HS-5 (cell line): ENCODE measurements at regions not wholly inside any gene's neighbourhood (a gene's known extent, or its start where the extent isn't known, plus 50 kb on each side); places are given as distances from the start of the nearest gene placed in this dataset.
"Not testable (repeated sequence)": the region's sequence is repeated elsewhere in the genome, so short reads cannot be mapped to it uniquely, and the experiment has no call there.

Experiments used
- DNase-seq: peaks from one replicate; pipeline ENCODE4 v3.0.0-alpha.2; 2012; ENCODE audit warnings: low read depth

DNA sequence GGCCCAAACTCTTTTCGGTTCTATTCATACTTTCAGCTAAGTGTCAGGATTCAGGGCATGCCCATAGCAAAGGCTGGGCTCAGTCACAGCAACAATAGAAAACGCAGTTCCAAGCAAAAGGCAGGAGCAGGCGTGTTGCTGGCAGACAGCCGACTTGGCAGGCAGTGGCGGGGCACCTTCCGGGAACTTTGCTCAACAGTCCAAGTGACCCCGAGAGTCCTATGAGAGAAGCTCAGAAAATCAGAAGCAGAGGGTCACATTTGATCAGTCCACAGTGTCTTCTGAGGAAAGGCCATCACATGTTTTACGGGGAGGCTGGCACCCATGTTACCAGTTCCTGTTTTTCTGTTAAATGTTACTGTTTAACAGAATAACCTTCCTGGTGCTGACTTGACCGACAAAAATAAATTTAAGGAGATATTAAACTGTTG is 115.0 kb downstream of the DACT1 start:
- no peak for DNase-seq

DNA sequence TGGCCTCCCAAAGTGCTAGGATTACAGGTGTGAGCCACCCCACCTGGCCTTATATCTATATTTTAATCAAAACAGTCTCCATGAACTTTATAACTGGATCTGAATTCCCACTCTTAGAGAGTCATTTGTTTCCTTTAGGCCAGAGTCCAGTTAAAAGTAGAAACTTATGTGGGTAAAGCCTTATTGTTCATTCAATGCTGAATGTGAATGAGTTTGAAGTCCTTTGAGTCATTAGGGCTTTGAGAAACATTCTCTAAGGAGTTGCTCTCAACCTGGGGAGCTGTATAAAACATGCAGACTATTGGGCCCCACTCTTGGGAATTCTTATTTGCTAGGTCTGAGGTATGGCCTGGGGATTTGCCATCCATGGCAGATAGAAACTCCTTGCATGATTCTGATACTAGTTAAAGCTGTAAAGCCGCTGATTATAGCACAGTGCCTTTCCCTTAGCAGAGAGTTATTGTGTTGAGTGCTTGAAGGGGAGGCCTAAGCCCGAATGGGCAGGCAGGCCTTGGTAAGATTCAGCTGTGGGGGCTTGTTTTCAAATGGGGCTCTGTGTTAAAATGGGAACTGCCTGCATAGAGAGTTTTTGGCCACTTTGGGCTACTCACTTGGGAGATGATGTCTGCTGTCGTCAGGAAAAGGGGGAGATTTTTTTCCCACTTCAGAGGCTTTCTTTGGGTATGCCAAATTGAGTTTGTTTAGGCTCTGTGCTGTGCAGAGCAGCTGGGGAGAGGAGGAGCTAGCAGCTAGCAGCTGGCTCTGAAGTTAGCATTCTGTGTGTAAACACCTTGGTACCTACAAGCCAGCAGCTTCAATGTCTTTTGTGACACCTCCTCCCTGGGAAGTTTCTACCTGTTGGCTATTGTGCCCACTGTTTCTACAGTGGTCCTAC is 117.5 kb downstream of the DACT1 start:
- no peak for DNase-seq

DNA sequence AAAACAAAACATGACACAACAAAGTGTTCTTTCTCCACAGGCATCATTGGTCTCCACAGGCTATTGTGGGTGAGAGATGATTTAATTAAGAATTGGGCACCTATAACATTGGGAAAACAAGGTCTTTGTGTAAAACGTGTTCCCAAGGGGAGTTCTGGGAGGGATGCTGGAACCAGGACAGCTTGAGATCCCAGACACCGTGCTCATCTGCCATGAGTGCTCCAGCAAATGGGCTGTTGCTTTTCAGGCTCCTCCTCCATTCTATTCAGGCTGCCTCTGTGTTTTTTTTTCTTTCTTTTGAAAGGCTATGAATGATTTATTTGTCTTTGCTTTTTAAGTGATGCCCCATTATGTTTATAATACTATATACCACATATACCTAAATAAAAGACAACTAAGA is 122.4 kb downstream of the DACT1 start:
- no peak for DNase-seq

DNA sequence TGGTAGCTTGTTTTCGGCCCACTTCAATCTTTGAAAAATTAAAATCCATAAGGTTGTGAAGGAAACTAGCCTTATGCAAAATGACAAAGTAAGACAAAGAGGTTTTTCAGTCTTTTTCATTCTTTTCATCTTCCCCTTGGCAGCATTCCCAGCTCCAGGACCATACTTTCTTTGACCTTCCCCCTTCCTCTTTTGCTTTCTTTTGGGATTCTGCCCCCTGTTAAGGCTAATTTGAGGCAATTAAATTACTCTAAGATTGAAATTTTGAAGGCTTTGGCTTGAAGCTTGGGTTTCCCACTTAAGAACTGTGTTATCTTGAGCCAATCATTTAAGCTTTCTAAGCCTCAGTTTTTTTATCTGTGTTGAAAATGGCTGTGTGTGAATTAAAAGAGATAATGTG is 124.9 kb downstream of the DACT1 start:
- DNase-seq, result no peak

DNA sequence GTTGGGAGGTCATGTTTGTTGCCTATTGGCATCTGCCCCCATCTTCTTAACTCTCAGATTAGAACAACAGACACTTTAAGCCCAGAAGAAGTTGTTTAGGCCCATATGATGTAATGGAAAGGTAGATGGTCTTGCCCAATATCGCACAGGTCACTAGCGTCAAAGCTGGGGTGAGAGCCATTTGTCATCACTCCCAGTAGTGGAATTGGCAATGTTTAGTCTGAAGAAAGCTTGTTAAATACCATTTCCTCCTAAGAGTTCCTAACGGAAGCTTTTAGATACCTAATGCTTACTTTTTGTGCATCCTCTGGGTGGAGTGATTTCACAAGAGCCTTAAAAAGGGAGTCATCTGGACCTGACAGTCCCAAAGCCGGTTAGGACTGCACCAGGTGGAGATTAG is 125.4 kb downstream of the DACT1 start:
- no peak for DNase-seq

DNA sequence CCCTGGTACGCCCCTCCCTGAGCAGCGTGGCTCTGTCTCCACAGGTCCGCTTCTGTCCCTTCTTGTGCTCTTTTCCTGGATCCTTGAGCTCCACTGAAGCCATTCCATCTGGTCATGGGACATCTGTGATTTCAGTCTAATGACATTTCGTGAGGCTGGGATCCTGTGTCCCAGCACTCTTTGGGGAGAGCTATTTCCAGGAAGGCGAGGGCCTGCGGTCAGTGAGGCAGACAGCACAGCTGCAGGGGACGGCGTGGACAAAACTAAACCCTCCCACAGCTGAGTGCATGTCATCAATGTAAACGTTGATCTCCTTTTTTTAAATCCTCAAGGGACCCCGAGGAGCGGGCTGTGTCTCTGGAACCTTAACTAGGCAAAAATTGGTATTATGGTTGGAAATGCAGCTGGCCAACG is 127.7 kb downstream of the DACT1 start:
- DNase-seq, result no peak

DNA sequence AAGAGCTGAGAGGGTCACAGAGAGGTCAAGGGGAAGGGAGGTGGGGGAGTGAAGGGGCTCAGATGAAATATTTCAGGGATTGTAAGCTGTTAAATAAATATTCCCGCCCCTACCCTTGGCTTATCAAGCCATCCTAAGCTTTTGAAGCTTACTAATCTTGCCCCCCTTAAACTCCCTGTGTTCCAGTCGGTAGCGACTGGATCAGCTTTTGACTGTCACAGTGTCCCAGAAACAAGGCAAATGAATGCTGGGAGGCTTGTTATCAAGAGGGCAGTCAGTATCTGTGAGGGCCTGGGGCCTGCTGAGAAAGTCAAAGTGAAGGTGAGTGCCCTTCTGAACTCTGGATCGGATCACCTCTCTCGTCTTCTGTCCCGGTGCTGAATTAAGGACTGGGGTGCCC is 128.1 kb downstream of the DACT1 start:
- no peak for DNase-seq

DNA sequence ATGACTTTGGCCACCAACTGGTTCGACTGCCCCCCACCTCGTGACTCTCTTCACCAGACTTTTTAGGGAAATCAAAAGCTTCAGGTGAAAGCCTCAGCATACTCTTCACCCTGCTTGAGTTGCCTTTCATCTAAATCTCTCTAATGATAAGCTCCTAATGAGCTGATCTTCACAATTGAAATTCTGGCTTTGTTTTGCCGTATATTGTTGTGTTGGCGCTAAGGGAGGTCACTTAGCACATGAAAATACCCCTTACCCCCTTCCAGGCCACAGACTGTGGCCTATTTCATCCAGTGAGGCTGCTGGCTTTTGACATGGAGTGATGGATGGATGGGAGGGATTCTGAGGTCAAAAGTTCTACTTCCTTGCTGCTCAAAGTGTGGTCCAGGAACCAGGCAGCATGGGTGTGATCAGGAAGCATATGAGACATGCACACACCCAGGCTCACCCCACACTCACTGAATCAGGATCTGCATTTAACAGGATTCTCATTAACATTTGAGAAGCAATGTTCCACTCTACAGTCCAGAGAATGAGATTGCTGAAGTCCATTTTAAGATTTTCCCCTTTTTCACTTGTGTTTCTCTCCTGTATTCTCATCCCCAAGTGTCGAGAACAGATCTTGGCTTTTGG is 131.4 kb downstream of the DACT1 start:
- DNase-seq, result no peak

DNA sequence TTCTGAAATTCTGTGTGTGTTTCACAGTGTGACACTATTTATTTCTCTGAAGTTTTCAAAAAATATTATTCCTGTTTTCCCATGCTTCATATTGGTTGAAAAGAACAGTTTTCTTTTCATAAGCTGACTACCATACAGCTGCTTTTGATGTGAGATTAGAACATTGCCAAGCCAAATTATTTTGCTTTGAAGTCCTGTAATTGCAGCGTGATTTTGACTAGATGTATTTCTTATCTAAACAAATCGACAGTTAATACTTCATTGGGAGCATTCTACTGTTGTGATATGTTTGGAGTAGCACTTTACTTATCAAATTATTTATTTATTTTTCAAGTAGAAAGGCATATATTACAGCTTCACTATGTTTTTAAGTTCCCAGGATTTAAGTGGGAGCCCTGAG is 132.0 kb downstream of the DACT1 start:
- no peak for DNase-seq

DNA sequence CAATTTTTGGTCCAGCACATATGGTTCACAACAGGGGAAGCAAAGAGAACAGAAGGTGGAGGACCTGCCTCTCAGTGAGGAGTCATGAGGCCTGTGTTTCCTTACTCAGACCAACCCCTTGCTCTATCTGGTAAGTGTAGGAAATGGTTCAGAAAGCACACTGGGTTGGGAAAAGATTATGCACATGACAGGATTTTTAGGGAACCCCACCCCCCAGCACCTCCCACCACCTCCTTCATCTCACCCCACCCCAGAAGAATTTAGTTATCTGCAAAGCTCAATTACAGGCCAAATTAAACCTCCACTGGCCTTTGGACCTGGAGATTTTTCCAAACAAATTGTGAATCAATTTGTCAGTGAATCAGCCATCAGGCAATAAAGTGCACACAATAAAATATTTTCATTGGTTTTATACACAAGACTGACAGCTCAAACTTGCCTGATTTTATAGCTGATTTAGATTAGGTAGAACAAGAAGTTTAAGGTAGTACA is 132.8 kb downstream of the DACT1 start:
- DNase-seq, result no peak

DNA sequence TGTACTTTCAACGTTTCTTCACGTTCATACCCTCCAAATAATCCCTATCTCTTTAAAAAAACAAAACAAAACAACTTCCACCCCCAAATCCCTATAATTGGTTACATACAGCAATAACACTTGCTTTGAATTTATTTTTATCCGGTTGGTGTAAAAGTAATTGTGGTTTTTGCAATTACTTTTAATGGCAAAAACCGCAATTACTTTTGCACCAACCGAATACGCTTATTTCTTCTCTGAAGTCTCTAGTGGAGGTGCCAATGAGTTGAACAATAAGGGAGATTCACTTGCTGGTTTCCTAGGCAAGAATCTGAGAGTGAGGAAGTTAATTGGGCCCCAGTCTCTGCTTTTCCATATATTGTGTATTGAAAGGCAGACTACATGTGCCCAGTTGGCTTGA is 133.3 kb downstream of the DACT1 start:
- no peak for DNase-seq

DNA sequence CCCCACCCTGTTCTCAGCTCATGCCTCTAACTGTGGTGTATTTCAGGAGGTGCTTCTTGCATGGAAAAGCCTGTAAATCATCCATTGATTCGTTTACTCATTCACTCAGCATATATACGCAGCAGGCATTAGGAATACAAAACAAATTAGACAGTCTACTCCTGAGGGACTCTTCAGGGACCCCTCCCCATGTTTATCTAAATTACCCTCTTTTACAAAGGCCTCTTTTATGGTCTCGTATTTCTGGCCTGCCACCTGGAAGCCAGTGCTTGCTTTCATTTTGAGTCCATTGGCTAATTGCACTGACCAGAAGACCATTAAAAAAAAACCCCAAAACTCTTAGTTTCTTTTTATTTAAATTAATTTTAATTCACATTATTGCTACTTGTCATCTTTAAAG is 134.4 kb downstream of the DACT1 start:
- no peak for DNase-seq

DNA sequence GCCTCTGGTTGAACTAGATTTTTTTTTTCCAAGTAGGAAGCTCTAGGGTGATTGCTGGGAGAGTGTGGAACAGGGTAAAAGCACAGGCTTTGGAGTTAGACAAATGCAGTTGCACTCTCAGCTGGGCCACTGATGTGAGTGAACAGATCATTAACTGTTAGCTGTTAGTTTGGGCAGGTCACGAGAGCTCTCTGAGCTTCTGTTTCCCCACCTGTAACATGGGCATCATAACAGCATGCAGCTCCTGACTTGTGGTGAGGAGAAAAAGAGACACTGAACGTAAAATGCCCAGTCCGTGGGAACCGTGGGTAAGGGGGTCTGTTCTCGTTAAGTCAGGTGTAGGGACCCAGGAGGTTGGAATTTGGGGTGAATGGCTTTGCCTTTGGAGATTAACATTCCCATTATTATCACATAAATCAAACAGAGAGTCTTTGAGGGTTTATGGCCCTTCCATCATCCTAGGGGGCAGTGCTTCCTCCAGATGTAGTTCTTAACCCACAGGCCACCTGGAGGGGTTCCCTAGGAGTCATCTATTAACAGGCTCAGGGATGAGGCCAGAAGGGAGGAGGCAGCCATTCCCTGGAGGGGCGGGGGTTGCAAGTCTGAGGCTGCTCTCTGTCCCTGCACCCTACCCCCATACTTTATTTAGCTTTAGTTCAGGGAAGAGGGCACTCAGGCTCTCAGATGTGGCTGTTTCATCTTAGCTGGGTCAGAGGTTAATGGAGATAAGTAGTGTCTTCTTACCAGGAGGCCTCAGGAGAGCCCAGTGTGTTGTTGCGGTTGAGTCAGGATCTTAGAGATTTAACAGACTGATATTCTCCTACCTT is 135.2 kb downstream of the DACT1 start:
- no peak for DNase-seq

DNA sequence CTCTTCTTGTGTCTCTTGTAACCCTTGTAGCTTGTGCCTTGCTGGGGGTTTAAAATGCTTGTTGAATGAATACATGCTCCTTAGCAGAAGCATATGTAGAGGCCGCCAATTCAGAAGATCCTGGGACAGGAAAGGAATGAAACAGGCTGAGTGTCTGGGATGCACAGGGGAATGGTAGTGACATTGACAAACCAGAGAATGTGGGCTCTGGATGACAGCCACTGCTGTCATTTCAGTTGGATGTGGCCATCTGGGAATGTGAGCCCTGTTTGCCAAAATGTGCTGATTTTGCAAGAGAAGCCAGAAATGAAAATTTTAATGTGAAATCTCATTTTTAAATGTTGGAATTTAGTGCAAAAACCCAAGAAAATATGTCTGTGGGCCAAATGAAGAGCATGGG is 136.8 kb downstream of the DACT1 start:
- DNase-seq, result no peak

DNA sequence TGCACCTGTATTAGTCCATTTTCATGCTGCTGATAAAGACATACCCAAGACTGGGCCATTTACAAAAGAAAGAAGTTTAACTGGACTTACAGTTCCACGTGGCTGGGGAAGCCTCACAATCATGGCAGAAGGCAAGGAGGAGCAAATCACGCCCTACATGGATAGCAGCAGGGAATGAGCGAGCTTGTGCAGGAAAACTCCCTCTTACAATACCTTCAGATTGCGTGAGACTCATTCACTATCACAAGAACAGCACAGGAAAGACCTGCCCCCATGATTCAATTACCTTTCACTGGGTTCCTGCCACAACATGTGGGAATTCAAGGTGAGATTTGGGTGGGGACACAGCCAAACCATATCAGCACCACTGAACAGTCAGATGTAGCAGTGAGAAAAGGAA is 137.4 kb downstream of the DACT1 start:
- not testable (repeated sequence) for DNase-seq

DNA sequence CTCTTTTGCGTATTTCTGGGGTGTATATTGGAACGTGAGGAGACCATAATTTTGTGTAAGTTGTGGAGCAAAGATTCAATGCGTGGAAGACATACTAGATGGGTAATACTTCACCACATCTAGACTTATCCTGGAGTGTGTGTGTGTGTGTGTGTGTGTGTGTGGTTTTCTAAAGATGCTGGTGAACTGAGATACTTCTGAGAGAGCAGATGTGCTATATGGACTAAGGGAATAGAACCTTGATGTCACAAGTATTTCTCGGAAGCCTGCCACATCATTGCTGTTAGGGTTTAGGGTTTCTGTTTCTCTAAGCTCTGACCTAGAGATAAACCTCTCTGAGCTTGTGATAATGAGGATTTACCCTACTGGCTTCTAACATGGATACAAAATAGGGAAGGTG is 138.8 kb downstream of the DACT1 start:
- DNase-seq, result no peak

DNA sequence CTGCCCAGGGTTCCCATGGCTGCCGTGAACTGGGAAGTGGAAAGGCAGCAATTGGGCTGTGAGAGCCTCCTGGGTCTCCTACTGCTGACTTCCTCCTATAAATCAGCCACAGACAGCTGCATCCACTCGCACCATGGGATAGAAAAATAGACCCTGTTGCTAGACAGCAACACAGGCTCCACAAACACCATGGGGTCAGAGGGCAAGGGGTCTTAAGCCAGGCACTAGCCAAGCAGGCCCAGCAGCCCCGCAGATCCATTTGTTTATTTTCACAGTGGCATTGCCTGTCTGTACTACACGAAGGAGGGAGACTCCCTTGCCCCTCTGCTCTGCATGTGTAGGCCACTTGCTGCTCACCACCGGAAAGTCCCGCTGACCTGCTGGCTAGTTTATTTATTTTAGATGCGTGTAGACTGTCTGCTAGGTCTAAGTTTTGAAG is 139.8 kb downstream of the DACT1 start:
- DNase-seq, result no peak

DNA sequence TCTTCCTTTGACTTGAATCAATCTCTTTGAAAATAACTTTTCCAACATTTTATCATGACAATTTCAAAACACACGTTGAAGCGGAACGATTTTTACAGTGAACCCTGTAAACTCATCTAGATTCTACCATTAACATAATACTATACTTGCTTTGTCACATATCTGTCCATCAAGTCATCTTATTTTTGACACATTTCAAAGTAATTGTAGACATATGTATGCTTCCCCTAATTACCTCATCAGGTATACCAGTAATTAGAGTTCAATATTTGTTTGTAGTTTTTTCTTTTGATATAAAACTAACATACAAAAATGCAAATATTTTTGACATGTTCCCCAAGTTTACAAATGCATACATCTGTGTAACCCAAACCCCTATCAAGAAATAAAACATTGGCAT is 140.4 kb downstream of the DACT1 start:
- no peak for DNase-seq

DNA sequence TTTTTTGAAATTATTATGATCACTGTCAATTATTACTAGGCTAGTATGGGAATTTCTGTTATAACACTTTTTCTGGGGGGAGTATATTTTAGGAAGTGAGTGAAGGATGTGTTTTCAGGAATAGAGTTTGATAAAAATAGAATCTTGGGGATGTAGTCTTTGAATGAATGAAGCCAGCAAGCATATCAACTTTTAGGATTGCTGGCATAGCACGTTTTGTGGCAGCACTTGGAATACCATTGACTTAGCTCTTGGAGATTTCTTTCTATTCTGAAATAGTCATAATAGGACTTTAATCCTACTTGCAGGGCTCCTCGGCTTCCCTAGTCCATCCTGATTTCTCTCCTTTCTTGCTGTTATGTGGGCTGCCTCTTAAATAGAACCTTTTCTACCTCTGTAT is 141.6 kb downstream of the DACT1 start:
- no peak for DNase-seq

DNA sequence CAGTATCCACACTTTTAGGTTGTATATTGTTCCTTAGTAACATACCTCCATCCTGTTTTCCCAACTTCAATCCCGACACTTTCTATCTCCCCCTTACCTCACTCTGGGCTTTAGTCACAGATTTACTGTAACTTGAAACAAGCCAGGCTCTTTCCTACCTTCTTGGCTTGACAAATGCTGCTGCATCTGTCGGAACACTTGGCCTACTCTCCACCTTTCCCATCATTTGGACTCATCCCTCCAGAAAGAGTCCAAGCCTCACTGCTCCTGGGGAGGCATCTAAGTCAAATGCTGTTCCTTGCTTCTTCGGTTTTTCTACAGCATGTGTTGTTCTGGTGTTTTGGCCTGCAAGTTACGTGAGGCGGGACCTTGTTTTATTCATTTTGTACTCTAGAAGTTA is 142.4 kb downstream of the DACT1 start:
- DNase-seq, result no peak

DNA sequence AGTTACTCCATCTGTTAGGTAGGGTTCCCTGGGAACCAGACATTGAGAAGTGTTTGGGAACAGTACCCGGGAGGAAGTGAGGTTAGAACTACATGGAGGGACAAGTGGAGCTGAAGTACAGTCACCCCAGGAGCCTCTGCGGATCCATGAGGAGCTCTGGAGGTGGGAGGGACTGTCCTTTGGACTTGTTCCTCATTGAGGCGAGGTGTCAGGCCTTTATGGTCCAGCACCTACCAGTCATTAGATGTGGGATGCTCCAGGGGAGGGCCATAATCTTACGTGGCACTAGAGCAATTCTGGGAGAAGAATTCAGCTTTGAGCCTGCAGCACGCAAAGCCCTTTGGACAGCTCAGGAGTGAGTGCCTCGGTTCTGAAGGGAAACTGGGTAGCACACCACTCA is 142.8 kb downstream of the DACT1 start:
- DNase-seq, result no peak

DNA sequence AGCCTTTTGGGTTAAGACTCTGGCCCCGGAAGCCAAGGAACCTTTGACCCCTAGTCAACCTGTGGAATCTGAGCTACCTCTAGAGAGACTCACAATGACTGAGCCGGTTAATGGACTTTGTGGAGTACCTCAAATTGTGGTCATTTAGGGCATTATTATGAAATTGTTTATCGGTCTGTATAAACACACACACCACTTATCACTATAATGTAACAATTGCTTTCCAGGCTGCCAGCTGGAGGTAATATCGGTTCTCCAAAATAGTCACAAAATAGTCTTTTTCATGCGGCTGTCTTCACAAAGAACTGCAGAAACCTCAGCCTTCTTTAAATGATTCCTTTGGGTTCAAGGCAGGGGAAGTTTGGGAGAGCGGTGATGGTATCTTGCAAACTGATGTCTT is 144.2 kb downstream of the DACT1 start:
- no peak for DNase-seq
